HG03175 (cell line): ENCODE measurements at regions not wholly inside any gene's neighbourhood (a gene's known extent, or its start where the extent isn't known, plus 50 kb on each side); places are given as distances from the start of the nearest gene placed in this dataset.

ENCODE experiments used
- ATAC-seq: cut with Tn5 transposase; IDR thresholded peaks from one replicate; pipeline ENCODE4 v1.9.1; 2021; ENCODE audit warnings: mild to moderate bottlenecking, moderate library complexity; ENCODE audit not compliant: unreplicated experiment

DNA sequence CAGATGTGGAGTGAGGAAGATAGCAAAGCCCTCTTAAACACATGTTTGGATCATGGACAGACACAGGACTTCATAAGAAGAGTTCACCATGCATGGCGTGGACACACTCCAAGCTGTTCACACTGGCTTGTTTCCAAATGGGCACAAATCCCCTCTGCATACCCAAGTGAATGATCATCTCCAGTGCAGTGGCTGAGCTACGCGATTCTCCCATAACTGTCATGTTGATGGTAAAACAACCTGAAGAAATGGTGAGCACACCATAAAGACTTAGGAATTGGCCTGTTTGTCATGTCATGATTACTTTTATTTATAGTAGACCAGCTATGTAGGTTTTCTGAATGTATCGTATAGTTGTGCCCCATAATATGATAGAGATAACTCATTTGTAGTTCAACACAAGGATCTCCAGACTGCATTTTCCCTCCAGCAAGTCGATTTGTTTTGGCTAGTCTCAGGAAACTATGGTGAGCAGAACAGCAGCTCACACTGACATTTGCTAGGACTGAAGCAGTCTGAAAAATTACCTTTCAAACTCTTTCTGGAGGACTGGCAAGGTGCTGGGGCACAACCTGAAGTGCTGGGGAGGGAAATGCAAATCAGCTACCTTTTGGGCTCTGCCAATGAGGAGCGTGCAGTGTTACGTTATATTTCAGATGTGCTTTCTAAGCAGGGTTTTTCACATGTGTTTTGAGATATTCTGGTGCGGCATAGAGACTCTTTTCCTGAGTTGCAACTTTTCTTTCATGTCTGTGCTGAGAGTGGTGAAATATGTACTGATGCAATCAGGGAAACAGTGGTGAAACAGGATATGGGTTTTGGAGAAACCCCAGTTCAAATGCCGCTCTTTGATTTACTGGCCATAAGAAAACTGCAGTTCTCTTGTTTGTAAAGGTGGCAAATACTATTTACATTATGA, 629.6 kb upstream of the DPP6 start:
- no peak for ATAC-seq

DNA sequence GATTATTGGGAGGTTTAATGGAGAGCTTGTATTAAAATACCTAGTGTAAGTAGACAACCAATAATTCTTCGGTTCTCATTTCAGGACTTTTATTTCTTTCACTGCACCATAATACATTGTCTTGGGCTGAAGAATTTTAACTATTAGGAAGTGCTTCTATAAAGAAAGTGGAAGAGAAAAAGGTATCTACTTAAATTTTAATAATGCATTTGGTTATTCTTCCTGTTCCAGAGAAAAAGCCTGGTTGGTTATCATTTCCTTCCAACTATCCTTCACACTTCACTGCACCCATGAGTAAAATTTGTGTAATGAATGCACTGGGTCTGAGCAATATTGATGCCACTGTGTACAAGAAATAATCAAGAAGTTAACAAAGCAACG, 629.0 kb upstream of the DPP6 start:
- no peak for ATAC-seq

DNA sequence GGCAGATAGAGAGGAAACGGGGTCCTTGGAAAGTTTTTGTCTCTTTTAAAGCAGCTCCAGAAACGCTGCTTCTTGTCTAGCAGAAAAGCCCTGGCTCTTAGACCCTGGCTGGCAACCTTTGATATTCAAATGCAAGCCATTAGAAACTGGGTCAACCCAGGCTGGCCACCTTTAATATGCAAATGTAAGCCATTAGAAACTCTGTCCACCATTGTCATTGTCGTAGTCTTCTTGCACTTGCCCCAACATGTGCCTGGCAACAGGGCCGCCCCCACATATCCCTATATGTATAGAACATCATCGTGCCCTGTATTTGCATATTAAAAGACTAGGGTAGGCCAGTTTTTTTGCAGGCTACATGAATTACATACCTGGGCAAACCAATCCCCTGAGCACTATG, 621.3 kb upstream of the DPP6 start:
- no peak for ATAC-seq

DNA sequence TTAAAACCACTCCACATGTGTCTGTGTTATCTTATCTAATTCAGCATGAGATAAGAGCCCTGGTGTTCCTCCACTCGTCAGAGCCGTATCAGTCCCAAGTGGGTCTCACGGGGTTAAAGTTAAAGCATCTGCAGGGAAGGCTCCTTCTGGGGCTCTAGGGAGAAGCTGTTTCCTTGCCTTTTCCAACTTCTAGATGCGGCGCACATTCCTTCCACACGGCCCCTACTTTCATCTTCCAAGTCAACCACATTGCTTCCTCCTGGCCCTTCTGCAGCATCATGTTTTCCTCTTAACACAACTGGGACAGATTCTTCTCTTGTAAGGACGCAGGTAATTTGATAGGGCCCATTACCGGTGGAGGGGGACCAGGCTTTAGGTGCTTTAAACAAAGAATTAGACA, 620.1 kb upstream of the DPP6 start:
- ATAC-seq, result no peak

DNA sequence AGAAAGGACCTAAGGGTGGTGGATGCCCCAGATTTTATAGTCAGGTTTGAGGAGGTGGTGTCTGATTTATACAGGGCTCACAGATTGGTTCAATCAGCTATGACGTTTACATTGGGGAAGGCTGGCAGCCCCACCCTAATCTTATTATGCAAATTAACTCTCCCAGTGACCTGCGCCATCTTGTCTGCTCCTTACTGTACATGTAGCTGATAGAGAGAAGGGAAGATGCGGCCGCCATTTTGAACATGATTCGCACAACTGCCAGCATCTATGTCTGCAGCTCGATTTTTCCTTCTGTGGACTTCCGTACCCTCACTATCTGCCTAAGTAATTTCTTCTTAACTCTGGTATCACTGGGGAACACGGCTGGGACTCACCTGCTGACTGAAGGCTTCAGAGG, 619.0 kb upstream of the DPP6 start:
- ATAC-seq, result no peak

DNA sequence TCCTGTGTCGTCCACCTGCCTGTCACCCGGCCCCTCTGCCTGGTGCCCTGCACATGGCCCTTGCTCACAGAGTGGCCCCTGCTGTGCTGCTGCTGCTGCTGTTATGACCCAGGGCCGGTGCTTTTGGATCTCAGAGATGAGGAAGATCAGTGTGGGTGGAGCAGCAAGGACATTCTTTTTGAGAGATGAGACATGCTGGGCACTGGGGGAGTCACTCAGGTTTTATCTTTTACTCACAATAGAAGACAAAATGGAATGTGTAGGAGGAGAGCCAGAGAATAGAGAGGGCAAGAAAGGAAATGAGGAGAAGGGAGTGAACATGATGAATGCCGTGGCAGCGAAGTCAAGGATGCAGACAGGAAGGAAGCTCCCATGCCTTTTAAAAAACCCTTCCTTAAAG, 611.5 kb upstream of the DPP6 start:
- no peak for ATAC-seq

DNA sequence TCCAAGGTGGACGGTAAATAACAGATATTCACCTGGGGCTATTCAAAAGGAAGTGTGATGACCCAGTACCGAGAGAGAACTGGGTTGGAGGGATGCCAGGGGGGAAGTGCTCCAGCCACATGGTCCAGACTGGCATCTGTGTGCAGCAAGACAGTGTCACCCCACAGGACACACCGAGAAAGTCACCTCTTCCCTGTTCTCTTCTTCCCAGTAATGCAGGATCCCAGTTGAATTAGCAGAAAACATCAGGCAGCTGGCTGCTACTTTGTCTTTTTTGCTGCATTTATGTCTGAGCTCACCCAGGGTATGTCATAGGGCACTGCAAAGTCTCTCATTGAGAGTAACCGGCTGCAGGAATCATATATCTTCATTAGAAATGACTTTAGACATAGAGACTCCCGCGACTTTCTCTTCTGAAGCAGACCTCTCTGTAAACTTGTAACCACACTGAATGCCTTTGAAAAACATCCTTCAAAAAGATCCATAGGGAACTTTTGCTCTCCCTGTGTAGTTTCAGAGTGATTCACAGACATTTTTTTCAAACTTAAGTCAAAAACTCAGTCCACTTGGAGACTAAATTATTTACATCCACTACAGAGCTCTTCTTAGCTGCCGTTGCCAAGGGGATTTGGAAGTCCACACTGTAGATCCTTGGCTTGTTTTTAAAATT, 609.0 kb upstream of the DPP6 start:
- no peak for ATAC-seq

DNA sequence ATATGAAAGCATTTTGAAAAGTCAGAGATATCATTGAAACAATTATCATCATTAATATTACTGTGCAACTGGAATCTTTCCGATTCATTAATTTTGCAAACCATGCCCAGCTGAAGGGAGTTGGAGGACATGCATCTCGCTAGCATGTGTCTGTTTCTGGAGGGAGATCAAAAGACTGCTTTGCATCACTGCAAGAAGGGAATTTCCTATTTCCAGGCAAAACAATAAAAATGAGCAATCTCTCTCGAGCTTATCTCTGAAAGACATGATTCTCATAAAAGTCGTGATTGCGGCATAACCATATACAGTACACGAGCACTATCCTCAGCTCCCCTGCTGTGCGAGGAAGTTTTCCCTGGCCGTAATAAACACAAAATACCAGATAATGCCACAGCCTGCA, 607.6 kb upstream of the DPP6 start:
- ATAC-seq, result no peak

DNA sequence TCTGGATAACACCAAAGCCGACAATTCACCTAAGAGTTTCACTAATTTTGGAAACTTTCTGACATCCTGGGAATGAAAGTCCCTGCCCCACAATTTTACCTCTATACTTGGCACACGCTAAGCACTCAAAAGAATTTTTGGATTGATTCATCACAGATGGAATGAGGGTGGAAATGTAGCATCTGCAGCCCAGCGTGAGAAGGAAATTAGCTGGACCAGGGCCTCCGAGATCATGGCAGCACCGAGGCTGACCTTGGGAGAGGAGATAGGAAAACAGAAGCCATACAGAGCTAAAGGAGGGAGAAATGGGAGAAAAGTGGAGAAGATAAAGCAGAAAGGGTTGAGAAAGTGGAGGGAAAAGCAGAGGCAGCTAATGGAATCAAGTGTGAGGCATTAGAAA, 606.6 kb upstream of the DPP6 start:
- no peak for ATAC-seq

DNA sequence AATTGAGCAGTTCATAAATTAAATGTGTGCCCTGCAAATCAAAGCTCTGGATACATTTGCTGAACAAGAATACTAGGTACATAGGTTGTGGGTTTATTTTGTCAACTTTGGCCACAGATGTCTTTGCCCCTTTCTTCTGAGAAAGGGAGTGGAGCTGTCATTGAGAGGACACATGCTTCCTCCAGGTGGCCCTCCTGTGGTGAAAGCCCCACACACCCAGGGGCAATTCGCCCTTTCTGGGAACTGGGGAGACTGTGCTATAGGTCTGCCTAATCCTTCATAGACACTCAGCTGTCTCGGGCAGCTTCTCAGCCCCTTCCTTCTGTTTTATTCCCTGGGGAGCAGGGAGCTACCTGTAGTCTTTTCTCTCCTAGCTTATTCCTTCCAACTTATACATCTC, 605.7 kb upstream of the DPP6 start:
- no peak for ATAC-seq

DNA sequence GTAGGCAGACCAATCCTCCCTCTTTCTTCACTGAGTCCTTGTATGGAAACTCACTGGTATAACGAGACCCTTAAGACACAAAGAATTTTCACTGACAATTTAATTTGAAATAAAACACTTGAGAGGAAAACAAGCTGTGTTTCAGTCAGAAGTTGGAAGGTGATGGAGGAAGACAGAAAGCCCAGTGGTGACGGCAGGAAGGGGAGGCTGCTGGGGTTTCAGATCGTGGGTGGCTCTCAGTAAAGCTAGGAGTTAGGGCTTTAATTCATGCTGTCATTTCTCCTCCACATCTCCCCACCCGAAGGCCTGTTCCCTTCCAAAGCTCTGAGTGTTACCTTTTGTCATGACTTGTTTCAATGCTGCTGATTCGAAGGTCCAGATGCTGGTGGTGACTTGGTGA, 605.2 kb upstream of the DPP6 start:
- ATAC-seq, result no peak

DNA sequence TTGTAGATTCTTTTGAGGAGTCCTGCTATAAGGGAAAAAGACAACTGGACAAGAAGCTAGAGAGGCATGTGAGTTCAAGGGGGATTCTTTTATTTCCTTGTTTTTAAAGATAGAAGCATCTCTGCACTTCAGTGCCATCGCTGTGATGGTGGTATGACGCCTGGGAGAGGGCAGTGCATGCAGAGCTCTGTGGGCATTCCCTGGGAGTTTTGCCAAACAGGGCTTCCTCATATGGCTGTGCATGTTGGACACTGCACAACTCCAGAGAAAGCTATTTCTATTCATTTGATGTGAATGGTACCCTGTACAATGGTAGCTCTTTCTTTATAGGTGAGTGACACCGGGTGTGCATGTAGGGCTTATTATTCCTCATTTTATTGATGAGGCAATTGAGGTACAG, 599.5 kb upstream of the DPP6 start:
- no peak for ATAC-seq

DNA sequence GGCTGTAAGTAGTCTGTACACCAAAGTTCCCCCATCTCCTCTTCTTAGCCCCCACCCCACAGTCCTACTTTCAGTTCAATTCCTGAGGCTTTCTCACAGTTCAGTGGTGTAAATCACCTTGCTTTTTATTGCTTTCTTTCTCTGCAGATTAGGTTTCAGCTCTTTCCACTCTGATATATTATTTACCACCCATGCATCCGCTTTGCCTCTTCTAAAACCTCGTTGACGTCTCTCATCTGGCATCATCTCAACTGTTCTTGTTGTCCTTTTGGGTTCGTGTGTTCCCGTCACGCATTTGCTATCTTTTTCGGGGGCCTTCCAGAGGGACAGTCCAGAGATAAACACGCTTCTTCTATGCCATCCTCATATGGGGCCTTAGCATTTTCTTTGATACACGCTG, 597.9 kb upstream of the DPP6 start:
- no peak for ATAC-seq

DNA sequence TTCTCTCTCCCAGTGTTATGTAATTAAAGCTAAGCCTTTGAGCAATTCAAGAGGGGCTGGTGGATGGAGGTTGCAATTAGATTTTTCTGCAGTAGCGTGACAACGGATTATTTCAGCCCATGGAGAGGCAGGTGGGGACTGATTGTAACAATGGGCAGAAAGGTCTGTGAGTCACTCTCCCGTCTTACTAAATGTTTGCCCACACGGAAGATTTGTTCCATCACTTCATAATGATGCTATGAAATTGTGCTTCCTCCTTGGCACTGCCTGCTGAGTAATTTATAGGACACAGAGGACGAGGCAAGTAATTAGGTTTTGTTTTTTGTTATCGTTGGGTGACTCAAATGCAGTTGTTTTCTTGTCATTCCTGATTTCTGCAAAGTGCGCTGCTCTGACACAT, 594.5 kb upstream of the DPP6 start:
- ATAC-seq, result no peak

DNA sequence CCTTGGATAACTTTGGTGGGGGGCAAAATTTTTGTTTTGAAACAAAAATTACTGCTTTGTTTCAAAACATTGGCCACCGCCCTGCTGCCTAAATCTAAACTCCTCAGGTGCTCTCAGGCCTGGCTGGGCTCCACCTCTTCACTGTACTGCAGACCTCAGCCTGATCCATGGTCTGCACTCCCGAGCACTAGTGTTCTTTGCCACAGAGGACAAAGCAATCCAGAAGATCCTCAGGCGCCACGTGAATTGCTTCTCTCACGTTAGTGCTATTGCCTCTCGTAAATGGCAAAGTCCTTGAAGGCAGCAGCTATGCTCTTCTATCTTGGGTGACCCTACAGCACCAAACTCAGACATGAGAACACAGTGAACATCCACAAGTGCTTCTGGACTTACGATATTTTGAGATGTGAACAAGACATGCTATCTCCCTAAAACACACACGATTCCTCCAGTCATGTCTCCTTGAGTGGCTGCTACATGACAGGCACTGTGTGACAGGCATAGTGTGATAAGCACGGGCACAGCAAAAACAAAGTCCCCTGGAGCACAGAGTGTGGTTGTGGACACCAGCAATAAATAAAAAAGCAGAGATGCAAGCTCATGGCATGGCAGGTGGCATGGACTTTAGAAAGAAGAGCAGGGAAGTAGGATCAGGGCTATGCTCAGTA, 582.1 kb upstream of the DPP6 start:
- no peak for ATAC-seq

DNA sequence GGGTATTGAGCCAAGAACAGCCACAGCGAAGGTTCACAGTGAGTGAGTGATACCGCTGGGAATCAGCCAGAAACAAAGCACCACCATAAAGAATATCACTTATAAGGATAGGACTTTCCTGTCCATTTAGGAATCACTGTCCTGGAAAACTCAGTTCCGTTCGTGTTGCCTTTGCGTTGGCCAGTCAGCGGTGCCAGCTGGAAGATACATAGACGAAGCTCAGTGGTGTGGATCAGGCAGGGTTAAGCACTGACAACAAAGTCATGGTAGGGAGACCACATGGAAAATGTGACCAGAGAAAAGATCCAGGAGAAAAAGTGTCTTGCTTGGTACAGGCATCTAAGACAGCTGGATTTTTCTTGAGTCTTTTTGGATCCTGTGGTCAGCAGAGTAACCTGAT, 579.7 kb upstream of the DPP6 start:
- ATAC-seq, result no peak

DNA sequence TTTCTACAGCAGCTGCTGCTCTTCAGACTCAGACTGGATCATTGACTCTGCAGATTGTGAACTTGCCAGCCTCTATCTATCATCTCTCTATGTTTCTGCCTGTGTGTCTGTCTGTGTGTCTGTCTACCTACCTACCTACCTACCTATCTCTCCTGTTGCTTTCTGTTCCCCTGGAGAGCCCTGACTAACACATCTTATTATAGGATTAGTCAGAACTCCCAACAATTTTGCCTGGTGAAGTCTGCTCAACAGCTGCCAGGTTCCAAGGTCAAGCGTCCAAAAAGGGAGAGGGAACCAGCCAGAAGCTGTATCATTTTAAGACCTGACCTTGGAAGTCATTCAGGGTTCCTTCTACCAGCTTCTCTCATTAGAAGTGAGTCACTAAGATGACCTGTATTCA, 579.0 kb upstream of the DPP6 start:
- ATAC-seq, result no peak

DNA sequence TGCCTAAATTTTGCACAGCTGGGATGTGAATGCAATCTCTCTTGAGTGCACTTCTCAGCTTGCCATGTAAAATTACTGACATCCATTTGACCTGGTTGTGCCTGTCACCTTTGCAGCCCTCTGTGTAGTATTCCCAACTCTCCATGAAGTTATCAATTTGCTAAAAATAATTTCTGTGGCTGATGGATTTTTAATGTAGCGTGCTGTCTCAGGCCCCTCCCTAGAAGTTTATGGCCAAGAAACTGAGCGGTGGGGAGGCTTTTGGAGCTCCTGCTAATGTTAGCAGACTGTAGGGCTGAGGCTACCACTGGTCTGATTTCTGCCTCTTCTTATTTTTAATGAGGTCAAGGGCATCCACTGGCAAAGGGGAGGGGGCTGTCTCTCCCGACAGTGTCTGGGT, 577.0 kb upstream of the DPP6 start:
- ATAC-seq, result no peak

DNA sequence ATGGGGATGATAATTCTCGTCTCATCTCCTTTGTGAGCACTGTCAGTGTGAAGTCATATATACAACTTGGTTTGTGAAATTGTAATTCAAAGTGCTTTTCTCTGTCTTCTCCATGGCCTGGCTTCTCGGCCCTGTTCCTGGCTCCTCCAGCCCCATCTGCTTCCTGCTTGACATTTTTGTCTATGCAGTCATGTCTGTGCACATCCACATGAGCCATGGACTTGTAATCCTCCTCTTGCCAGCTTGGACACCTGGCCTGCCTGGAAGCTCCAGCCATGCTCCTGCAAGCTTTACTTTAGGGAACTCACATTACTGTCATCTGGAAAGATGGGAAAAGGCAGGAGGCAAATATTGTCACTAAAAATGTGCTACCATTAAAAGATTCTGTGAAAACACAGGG, 576.0 kb upstream of the DPP6 start:
- ATAC-seq, result no peak

DNA sequence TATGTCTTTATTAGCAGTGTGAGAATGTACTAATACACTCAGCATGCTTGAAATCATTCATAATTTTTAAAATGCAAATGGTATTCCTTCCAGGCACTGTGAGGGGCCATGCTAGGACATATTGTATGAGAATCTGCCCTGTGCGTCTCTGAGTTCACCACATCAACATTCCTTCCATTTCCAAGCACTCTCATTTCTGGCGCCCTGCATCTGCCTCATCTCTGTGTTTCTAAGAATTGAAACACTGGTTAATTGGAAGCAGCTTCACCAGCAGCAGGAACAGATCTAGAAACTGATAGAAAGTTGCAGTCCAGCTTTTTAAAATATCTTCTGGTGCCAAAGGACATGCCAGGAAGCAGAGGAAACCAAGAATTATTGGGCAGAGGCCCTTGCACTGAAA, 555.9 kb upstream of the DPP6 start:
- no peak for ATAC-seq

DNA sequence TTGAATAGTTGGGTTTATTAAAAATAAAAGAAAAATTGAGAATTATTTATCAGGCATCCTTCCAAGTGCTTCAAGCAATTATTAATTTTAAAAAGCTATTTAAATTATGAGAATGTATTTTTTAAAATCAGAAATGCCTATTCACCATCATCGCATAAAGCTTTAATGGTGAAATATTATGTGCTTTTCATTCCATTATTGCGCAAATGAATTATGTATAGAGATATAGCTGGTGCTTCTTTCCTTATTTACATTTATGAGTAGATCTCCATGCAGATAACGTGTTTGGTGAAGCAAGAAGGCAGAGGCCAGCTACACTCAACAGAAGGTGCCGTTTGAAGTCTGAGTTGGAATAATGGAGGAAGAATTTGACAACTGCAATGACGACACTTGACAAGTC, 549.1 kb upstream of the DPP6 start:
- no peak for ATAC-seq
